HT1080 (cell line): ENCODE measurements at regions not wholly inside any gene's neighbourhood (a gene's known extent, or its start where the extent isn't known, plus 50 kb on each side); places are given as distances from the start of the nearest gene placed in this dataset.

Experiments used
- DNase-seq: peaks from one replicate; pipeline ENCODE4 v3.0.0-alpha.2; 2015; ENCODE audit warnings: low read depth

DNA sequence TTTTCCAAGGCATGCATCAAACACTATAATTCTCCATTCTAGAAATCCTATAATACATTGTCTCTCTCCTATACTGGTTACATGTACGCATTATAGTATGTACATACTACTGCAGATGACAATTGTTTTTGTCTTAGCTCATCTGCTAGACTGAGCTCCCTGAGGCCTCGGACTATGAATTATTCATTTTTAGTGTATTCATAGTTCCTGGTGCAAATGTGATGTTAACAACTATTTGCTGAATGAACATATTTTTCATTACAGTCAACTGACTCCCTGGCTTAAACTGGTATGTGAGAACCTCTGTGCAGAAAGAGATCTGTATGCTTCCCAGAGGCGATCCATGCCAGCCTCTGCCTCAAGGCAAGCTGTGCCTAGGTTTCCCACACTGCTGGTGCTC lies 91.8 kb upstream of the PARP11 start:
- DNase-seq = no peak

- DNase-seq = peak; percentile 2
These were observed 91.2 kb upstream of the PARP11 start for GRCh38 chr12:3964439-3964838.

GRCh38 chr12:3962631-3963483 lies 89.7 kb upstream of the PARP11 start:
- no peak for DNase-seq

DNA sequence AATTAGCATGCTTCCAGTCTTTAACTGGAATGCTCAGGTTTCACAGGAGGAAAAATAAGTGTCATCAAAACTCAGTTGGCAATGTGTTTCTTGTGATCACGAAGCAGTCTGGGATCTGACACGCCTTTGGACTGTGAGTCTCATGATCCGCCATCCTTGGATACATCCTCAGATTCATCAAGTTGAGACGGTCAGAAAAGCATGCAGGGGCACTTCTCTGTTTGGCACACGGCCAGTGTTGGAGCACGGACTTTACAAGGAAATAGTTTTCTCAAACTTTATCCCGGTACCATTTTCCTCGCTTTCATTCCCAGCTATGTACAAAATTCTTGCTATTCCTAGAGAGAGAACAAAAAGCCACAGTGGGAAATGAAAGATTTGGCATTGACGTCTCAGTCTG lies 88.4 kb upstream of the PARP11 start:
- DNase-seq = no peak

DNA sequence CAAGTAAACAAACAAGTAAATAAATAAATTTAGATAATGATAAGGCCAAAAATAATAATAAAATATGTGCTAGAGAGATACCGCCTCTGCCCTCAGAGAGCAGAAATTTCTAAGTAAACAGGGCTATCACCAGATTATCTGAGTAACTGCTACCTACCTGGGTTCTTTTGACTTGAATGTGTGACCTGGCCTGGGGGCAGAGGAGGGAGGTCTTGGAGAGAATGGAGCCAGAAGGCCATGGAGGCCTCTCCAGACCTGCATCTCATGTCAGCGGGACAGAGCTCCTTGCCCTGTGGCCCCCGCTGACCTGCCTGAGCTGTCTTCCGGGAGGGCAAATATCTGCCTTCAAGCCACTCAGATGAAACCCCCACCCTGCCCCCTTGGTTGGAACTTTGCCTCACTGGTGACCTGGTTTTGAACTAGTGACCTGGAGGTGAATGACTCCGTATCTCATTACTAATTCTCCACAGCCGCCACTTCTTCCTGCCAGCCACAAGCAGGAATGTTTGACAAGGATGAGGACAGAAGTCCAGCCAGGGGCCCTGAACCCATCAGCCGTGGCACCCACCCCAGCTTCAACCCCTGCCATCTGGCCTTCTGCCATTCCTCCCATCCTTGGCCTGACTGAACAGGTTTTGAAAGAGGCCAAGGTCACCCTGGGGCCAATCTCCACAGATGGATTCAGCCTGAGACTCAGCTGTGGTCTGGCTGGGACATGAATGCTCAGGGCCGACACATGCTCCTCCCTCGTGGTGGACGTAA lies 86.8 kb upstream of the PARP11 start:
- no peak for DNase-seq

DNA sequence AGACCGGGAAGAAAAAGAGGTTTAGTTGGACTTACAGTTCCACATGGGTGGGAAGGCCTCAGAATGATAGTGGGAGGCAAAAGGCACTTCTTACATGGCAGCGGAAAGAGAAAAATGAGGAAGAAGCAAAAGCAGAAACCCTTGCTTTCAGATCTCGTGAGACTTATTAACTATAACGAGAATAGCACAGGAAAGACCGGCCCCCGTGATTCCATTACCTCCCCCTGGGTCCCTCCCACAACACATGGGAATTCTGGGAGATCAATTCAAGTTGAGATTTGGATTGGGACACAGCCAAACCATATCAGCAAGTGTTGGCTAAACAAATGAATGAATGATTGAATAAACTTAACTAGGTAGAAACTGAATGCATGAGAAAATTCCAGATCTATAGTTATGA lies 85.3 kb upstream of the PARP11 start:
- DNase-seq = no peak

DNA sequence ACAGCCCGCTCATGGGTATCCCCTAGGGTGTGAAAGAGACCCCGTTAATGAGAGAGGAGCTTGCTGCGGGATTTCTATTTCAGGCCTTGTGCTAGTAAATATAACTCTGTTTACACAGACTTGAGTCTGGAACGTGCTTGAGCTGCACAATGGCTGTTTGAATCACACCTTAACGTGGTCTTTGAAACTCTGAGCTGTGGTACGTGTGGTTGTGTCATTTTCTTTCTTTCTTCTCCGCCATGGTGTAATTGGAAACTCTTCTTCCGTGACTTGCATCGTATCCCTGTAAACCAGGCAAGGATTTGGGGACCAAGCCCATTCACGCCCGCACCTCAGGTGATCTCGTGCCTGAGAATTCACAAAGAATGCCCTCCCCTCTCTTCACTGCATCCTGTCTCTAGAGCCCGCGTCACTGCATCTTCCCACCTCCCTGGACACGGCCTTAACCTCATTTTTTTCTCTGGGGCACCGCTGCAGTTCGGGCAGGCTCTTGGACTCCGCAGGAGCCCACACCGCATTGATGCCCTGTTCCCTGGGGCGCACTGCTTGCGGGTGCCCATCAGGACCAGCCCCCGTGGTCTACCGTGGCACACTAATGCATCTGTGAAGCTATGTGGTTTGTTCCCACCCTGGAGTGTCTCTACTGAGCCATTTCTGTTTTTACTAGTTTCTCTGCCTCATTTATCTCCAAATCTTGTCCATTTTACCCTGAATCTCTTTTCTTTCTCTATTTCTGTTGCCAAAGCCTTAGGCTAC lies 78.4 kb upstream of the PARP11 start:
- no peak for DNase-seq

DNA sequence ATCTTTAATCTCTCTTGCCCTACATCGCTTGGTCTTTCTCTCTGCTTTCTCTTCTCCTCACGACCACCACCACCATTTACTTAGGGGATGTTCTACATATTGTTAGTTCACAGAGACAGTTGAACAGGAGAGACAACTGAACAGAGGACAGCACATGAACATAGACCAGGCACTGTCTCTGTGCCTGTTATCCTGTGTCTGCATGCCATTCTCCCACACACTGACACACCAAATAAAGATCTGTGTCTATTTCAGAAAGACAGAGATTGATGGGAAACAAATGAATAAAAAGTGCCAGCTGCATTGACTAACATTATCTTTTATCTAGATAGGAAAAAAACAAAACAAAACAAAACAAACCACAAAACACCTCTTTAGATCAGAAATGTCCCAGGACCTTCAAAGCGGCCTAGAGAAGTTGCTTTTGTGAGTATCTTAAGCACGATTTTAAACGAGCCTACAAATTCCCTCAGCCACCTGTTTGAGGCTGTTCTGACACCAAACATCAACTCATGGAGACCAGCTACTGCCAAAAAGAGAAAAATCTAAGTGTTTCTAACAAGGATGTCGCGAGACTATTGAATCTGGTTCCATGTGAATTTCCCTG lies 77.6 kb upstream of the PARP11 start:
- no peak for DNase-seq

DNA sequence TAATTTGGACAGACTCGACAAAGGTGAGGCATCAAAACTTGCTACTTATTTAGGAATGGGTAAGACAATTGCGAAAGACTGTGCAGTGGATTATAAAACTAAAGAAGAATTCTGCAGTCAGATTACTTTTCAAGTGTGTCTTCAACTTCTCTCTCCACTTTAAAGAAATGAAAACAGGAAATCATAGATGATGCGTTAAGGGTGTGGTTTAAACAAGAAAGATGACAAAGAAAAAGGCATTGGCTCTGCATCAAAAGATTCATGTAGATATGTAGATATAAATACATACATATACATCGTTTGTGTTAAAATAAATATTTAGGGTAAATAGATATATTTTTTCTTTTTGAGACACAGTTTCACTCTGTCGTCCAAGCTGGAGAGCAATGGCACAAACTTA lies 74.6 kb upstream of the PARP11 start:
- no peak for DNase-seq

GRCh38 chr12:3945671-3946070 lies 72.5 kb upstream of the PARP11 start:
- DNase-seq = no peak

- DNase-seq = no peak
These were observed 71.4 kb upstream of the PARP11 start for GRCh38 chr12:3944620-3945019.

DNA sequence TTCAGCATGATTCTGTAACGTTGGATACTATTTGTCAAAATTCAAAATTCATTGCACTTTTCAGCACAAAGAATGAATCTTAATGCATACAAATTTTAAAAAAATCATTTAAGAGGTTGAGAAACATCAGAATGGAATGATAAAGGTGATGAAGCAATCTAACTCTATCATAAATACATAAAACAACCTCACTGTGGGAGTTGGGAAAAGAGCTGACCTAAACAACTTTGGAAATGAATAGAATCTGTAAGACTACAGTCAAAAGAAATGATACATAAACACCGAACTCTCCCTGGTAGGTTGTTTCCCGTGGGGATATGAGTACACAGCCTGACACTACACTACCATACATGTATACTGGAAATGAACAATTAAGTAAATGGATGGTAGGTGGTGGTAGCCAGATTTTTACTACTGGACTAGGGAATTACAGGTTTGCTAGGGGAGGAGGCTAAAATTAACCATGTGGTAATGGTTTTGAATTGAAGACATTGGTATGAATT lies 64.9 kb upstream of the PARP11 start:
- DNase-seq = no peak

DNA sequence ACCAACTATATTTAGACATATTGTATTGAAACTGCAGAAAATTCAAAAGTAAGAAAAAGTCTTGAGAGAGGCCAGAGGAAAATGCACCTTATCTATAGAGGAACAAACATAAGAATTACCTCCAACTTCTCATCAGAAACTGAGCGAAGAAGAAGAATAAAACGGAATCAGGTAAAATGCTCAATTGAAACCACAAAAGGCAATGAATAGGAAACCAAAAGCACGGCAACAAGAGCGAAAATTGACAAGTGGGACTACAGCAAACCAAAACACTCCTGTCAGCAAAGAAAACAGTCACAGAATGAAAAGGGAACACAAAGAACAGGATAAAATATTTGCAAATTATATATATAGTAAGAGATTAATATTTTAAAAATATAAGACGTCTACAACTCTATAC lies 61.9 kb upstream of the PARP11 start:
- no peak for DNase-seq

DNA sequence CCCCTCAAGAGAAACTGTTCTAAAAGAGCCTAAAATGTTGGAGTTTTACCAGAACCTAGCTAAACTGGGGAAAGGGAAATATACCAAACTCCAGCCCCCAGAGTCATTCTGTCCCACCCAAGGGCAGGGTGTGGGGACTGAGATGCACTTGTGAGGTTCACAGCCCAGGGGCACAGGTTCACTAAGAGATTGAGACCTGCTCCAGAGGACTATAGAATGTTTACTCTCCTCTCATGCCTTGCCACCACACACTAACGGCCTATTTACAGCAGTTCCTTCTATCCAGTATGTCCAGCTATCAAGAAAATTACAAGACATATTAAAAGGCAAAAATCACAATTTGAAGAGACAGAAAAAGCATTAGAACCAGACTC lies 60.6 kb upstream of the PARP11 start:
- no peak for DNase-seq

DNA sequence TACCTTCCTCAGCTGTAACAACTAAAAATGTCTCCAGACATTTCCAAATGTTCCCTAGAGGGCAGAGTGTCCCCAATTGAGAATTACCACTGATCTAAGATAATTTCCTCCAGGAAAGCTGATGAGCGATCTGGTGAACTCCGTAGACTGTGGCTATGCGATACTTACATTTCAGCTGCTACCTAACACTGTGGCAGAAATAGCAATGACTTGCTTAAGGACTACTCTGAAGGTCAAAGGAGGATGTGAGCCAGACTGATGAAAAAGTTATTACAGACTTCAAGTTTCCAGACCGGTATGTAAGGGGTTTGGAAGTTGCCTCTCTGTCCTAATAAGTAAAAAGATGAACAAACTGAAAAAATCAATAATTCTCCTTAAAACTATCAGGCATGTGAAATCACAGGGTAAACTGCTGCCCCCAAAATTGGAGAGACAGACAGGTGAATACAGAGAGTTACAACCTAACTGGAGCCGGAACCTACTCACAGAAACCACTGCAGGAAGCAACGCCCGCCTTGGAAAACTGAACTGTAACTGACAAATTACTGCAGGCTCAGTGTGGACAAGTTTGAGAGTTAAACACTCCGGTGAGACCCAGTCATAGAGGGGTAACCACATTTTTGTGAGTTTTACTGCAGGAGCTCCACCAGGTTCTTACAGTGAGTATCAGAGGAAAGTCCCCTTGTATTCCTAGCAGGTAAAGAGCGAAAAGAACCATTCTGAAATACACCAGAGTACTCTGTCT lies 60.0 kb upstream of the PARP11 start:
- no peak for DNase-seq

GRCh38 chr12:3931776-3932175 lies 58.6 kb upstream of the PARP11 start:
- DNase-seq = no peak

- DNase-seq = no peak
These were observed 58.0 kb upstream of the PARP11 start for GRCh38 chr12:3931206-3931605.

GRCh38 chr12:3929875-3930615 lies 56.8 kb upstream of the PARP11 start:
- DNase-seq = no peak

DNA sequence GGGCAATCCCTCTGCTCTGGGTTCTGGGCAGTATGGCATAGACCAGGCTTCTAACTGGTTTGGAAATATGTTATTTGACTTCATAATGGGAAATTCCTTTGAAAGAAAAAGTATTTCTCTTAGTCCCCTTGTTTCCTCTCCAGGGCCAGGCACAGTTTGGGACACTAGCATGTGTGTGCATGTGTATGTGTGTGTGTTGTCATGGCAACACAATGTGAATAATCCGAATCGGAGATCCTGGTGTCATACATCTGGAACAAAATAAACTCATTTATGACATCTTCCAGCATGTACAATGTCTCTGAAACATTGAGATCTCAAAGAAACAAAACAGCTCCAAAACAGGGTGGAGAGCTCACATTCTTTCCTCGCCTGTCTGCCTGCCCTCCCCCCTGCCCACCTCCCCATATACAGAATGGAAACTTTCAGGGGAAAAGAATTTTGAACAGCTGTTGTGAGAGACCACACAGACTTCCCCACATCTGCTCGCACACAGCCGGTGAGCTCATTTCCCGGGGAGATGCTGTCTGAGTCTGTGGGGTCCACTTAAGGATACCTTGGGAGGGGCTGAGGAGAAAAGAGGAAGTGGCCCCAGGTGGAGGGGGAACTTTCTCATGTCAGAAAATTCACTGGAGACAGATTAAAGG lies 55.5 kb upstream of the PARP11 start:
- no peak for DNase-seq

DNA sequence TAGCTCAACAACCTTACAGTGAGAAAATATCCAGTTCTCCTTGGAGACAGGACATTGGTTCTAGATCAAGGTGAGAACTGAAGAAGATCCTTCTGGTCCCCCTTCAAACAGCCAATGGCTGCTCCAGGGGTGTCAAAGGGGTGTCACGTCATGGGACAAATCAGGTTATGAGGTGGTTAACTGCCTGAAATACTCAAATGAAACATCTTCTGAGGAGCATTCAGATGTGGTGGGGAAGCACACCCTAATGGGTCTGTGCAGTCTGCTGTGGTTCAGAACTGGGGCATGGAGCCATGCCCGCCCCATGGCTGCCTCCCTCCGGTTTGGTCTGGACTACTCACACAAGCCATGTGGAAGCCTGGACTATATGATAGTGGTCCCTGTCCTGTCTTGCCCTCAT lies 52.4 kb upstream of the PARP11 start:
- DNase-seq = no peak
